NCI-H460 (cell line): ENCODE measurements at regions not wholly inside any gene's neighbourhood (a gene's known extent, or its start where the extent isn't known, plus 50 kb on each side); places are given as distances from the start of the nearest gene placed in this dataset.

Experiments
- DNase-seq: peaks from one replicate; pipeline ENCODE4 v3.0.0-alpha.2; 2016; ENCODE audit warnings: low read depth; ENCODE audit errors: extremely low read depth

DNA sequence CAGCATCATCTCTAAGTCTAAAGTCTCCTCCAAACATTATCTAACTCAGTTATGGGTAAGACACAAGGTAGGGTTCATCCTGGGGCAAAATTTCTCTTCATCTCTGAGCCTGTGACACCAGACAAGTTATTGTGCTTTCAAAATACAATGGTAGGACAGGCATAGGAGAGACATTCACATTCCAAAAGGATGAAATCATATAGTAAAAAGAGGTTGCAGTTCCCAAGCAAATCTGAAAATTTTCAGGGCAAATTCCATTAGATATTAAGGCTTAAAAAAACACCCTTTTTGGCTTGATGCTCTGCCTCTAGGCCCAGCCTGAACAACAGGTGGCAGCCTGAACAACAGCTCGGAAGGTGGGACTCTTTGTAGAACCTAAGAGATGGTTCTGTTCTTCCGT is 448.3 kb upstream of the SLIT2 start:
- no peak for DNase-seq

DNA sequence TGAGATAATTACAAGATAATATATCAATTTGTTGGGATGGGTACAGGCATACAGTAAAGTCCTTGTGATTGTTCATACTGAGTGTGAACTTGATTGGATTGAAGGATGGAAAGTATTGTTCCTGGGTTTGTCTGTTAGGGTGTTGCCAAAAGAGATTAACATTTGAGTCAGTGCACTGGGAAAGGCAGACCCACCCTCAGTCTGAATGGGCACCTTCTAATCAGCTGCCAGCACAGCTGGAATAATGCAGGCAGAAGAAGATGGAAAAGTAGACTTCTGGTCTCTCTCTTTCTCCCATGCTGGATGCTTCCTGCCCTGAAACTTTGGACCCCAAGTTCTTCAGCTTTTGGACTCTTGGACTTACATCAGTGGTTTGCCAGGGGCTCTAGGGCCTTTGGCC is 457.9 kb upstream of the SLIT2 start:
- no peak for DNase-seq

DNA sequence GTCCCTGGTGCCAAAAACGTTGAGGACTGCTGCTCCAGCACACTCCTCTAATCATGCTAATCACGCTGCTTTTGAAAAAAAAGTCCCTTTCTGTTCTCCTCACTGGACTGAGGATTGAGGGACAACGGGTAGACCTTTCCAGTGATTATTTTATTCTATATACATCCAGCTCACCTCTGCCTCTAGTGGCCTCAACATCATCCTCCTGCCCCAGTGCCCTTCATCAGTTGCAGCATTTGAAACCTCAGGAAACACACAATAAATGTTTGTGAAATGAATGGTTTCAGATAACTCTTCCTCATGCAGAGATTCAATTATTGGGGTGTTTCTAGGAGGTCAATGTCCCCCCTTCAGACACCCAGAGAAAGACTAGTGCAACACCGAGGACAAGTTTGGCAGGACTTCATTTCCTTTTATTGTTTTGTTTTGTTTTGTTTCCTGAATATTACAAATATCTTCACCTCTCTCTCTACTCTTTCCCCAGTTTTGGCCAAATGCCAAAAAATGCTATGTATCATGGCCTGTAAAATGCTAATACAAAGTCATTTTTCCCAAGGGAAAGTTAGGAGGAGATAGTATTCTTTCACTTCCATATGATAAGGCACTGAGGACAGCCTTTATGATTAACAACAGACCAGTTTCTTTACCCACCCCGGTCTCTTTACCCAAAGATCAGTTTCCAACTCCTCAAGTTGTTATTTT is 460.1 kb upstream of the SLIT2 start:
- DNase-seq: no peak

DNA sequence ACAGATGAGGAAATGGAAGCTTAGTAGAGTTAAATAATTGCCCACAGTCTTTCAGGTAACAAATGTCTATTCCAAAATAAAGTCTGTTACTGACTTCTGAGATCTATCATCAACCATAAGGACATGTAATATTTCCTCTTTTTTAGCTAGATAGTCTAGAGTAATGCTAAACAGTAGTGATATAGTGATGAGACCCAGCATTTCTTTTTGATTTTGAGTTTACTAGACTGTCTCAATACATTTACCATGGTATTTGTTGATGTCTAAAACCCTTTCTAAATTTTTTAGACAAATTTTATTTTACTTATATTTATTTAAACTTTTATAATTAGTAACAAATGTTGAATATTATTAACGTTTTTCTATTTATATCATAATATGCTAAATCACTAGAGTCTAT is 465.1 kb upstream of the SLIT2 start:
- DNase-seq: no peak

DNA sequence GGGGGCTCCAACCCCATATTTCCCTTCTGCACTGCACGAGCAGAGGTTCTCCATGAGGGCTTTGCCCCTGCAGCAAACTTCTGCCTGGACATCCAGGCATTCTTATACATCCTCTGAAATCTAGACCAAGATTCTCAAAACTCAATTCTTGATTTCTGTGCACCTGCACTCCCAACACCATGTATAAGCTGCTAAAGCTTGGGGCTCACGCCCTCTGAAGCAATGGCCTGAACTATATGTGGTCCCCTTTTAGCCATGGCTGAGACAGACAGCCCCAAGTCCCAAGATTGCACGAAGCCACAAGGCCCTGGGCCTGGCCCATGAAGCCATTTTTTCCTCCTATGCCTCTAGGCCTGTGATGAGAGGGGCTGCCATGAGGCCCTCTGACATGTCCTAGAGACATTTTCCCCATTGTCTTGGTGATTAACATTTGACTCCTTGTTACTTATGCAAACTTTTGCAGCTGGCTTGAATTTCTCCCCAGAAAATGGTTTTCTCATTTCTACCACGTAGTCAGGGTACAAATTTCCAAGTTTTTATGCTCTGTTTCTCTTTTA is 468.0 kb upstream of the SLIT2 start:
- no peak for DNase-seq

DNA sequence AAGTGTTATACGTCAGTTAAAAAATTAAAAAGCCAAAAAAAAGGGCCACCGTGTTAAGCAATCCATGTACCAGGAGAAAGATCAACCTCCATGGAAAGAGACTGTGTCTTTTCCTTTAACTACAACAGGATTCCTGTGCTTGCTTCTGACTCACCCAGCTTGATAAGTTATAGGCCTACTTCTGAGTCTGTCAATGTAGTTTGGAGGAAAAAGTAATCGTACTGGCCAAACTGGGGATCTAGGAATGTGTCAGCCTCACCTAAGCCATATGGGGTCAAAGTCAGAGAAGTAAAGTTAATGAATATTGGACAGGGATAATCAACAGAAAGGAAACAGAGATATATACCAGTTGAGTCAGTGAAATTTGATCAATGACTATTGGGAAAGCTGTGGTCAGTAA is 470.8 kb upstream of the SLIT2 start:
- no peak for DNase-seq

DNA sequence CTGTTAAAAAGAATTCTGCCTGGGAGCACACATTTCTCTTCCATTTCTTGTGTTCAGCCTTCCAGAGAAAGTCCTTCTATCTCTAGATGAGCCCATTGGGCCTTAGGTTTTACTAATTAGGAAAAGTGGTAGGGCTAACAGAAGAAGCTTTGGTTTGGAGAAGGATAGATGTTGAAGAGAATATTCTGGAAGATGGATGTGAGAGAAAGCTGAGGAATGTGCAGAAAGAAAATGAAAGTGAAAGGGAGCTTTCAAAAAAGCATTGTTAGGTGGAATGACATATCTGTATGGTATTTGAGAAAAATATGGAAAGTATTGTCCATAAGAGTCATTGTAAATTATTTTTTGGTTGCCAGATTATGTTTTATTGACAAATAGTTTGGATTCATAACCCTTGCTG is 474.8 kb upstream of the SLIT2 start:
- DNase-seq: no peak

DNA sequence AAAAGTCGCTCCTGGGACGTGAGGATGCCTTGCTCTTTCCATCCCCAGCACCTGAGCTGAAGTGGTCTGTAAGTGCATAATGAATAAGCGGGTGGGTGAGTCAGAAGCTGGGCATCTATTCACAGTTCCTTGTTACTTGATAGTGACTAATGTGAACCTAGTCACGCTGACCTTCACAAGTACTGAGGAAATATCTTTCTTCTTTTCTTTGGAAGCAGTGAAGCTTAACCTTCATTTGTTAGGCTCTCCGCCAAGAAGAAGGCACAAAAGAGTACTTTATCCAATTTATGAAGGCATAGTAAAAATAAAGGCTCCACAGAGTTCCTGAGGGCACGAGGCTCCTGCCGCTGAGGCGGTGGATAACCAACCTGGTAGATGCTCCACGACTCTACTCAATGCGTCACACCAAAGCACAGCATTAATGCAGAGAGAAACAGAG is 475.7 kb upstream of the SLIT2 start:
- DNase-seq: peak; percentile 88

DNA sequence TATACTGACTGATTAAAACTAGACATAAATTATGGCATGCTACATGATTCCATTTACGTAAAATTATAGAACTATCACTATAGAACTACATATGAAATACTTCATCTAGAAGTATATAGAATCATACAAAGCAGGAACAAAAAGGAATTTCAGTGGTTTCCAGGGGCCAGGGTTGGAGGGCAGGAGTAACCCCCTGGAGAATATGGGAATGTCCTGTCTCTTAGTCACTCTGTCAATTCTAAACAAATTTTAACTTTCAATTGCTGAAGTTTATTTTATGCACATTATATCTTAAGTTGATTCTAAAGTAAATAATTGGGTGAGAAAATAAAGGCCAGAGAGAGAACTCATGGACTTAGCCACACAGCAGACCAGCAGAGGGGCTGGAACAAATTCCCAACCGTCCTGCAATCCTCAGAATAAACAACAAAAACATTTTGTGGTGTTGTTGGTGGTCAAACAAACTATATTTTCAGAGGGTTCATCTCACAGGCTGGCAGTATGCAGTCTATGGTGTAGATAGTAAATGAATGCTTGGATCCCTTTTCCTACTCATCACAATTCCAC is 476.9 kb upstream of the SLIT2 start:
- DNase-seq: no peak

DNA sequence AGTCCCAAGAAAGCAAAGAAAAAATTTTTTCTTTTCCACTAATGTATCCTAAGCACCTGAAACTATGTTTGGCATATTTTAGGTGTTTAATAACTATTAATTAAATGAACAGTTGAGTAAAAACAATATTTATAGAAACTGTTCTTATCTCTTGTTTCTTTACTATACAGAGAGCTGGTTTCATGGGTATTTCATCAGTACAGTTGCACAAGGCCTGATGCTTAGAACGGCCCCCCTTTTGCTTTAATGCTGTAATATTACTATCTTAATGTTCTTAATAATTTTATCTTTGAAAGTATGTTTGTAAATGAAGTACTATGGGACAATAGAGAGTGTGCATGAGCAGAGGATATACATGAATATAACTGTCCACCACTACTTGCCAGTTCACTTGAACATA is 479.1 kb upstream of the SLIT2 start:
- DNase-seq: no peak

DNA sequence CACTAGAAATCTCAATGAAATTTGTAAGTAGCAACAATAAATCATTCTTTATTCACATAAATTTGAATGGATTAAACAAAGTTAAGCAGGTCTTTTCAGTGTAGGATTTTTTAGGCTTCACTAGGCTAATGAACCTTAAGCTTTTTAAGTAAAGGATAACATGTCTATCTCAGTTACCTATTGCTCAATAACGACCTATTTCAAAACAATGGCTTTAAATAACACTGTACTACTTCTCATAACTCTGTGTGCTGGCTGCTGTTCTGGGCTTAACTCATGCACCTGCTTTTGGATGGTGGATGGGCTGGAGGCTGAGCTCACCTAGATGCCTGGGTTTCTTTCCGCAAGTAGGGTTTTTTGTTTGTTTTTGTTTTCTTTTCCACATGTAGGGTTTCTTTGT is 495.0 kb upstream of the SLIT2 start:
- DNase-seq: no peak

DNA sequence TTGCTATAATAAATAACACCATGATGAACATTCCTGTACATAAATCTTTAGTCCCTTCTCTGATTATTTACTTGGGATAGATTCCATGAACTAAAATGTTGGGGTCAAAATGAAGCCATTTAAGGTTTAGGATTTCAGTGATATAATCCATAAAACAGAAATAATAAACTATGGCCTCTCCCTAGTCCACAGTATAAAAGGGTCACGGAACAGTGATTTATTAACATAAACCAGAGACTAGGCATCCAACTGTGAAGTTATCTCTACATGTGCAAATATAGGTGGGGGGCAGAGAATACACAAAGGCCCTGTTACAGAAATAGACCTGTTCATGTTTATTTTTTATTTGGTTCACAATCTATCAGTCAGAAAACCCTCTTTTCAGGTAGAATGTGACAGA is 499.1 kb upstream of the SLIT2 start:
- DNase-seq: no peak

DNA sequence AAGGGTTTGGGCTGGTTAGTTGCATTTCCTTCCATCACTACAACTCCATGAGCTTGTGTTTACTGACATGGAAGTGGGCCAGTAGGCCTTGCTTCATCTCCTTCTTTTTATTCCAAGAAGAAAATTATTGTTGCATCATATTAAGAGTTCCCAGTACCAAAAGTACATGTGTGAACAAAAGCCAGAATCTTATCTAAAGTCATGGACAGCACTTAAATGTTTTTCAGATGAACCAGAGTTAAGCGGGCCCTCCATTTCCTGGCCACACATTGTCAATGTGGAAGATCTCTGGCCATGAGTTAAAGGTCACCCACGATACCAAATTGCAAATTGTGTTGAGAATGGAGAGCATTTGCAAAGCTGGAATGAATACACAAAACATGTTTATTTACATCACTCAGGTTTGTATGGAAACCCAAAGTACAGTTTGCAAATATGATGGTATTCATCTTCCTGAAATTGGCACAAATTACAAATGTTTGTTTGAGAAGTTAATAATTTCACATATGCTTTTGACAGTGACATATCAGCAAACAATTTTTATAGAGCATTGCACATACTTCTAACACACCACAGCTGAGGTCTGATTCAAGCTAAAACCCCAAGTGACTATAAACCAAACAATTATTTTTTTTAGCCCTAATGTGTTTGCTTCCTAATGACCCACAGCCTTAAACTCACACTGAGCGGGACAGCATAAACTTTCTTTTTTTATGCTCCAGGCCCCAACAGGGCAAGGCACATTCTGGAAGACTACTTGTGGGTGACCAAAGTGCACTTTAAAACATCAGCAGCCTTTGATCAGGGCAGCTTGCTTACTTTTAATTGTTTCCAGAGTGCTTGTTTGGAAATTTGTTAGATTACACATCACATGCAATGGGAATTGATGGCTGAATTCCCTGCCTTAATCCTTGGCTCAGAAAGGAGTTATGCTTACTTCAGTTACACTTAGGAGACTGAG is 502.9 kb upstream of the SLIT2 start:
- DNase-seq: no peak

DNA sequence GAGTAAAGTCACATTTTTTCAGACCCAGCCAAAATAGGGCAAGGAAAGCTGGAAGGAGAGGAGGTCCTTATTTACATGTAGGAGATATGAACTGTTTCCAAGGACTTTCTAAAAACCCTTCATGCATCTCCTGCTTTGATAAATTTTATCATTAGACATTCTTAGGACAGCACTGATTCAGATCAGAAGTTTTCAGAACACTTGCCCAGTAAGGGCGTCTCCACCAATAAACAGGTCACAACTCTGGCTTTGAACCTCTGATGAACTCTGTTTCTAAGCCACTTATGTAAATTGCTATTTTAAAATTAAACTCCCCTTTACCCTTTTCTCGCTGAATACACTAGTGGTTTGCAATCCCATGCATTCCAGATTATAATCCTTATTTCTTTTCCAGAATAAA is 505.3 kb upstream of the SLIT2 start:
- no peak for DNase-seq

DNA sequence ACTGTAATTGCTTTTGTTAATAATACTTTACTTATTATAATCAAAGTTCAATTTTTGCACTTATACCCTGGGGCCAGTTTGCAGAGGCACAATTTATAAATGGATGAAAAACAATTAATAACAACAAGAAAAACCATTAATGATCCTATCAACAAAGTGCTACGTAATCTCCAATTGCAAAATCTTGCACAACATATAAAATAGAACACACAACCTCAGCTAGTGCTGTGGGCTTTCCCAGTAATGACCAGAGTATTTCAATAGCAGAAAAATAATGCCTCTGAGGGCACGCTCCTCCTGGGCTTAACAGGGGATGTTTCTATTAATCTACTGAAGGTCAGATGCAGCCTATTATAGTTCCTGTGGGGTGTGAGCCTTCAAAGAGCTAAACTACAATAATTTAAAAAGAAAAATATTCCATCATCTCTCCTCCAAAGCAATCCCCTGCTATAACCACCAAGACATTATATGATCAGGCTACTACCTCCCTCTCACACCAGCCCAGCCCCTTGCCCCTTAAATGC is 508.5 kb upstream of the SLIT2 start:
- DNase-seq: no peak

DNA sequence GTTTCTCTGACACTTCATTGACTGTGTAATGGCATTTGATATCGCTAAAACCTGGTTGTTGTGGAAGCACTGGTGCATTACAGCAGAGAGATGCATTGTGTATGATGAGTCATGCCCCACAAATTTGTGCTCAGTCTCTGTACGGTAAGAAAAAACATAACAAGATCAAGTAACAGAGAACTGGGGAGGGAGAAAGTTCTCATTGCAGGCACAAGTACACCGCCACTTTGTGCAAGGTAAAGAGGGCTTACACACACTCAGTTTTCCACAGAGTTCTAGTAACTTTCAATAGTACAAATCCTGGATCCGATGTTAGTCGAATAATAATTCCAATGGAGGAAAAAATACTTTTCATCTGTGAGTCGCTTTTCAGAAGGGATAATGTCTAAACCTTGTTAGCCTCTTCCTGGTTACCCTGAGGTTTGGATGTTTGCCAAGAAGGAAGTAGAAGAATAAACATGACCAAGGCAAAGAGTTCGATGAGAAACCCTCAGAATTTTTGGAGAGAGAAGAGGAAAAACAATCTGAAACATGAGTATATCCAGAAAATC is 512.5 kb upstream of the SLIT2 start:
- peak; percentile 37 for DNase-seq

DNA sequence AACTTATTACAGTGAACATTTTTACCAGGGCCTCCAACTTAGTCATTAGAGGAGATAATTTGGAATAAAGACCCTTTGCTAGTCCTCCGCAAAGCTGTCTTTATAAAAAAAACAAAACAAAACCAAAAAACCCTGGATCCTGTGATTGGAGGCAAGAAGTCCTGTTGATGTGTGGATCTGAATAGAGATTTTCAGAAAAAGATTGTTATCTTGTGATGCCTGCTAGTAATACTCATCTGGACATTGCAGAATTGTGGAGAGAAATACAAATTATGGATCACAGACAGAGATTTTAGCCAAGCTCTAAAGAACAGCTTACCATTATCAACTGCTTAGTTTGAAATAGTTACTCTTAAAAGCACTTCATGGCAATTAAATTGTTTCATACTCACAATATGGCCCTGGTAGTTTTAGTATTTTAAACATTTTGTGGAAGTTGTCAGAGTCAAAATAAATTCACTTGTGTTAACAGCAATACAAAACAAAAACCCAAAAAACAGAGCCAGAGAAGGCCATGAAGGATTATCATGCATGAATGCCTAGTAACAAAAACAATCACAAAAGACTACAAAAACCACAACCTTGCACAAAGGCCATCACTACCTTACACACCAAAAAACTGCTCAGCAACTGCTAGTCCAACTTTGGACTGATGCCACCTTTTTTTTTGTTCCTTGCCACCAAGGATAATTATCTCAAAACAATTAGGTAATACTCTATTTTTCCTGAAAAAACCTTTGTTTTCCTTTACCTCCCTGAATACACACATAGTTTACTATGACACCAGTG is 514.5 kb upstream of the SLIT2 start:
- DNase-seq: no peak

DNA sequence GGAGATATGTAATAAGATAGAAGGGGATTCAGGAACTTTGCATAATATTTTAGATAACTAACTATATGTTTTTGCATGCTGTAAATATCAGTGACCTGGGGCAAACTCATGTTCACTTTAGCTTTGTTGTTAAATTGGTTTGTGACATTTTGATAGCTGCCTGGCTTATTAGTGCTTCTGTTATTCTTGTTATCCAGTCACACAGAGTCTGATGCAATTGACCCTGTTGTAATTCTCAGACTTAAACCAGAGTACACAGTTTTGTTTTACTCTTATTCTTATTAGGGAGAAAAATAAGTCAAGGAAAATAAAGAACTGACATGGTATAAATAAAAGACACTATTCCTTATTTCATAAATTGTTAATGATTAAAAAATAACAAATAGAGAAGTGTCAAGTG is 516.7 kb upstream of the SLIT2 start:
- DNase-seq: no peak

DNA sequence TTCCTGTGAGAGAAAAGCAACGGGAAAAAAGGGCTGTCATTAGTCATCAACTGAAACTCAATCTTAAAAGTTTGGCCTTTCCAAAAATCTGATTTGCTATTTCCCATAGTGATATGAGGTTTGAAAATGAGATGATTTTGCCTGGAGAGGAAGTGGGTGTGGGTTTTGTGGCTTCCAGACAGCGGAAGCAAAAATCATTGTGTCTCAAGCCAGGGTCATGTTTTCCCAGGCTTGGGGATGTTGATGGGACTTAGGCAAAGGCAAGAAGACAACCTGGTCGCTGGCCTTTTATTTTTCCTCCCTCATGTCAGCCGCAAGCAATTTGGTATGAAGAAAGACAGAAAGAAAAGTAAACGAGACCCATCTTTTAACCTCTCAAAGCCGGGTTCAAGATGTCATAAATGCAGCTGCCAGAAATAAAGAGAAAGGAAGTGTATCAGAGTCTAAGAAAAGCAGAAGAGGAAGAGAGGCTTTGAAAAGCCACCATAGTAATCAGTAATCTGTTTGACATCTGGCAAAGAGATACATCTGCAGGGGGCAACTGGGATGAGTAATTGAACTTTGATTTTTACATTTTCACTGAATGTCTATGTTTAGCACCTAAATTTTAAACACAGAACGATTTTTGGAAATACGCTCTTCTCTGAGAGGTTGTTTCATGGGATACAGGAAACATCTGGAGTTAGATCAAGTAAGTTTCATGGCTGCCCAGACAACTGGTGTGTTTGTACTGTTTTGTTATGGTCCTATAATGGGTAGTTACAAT is 521.6 kb upstream of the SLIT2 start:
- no peak for DNase-seq
